ENCODE measurements at regions not wholly inside any gene's neighbourhood (a gene's known extent, or its start where the extent isn't known, plus 50 kb on each side); places are given as distances from the start of the nearest gene placed in this dataset.

DNA sequence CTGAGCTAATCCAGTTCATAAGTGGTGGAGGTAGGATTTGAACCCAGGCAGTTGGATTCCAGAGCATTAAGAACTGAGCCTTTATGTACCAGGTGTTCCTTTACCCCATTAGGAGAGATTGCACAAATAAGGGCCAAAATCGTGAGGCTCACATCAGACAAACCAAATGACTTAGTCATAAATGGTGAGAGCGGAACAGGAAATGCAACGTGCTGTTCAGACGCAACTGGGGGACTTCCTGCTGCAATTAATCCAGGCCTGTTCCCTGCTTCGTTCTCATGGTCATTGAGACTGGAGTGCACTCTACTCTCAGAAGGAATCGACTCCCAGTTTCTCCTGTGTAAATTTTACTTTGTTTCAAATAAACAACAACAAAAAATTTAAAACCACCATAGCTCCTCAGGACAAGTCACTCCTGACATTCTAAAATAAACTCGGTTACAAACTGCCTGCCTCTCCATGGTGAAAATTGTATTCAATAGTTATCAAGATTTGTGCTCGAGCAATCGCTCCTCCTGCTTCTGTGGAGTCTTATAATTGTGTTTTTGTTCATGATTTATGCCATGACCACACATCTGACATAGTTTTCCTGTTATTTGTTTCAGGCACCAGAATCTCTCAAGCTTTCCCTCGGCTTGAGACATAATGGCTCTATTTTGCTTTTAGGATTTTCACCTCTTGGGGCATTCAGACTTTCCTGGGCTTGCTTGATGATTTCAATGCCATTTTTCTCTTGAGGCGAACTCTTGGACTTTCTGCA is 115.3 kb upstream of the BMPER start:
- FAIRE-seq, result no peak
- TF ChIP-seq, protein P1, sequence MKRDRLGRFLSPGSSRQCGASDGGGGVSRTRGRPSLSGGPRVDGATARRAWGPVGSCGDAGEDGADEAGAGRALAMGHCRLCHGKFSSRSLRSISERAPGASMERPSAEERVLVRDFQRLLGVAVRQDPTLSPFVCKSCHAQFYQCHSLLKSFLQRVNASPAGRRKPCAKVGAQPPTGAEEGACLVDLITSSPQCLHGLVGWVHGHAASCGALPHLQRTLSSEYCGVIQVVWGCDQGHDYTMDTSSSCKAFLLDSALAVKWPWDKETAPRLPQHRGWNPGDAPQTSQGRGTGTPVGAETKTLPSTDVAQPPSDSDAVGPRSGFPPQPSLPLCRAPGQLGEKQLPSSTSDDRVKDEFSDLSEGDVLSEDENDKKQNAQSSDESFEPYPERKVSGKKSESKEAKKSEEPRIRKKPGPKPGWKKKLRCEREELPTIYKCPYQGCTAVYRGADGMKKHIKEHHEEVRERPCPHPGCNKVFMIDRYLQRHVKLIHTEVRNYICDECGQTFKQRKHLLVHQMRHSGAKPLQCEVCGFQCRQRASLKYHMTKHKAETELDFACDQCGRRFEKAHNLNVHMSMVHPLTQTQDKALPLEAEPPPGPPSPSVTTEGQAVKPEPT (CRISPR knock-in tag; IDR thresholded peaks at IDR 0.05; ENCODE audit: low read depth), result no peak
- TF ChIP-seq ZNF879 (CRISPR knock-in tag; IDR thresholded peaks at IDR 0.05) (no peak), MEF2D (CRISPR knock-in tag; IDR thresholded peaks at IDR 0.05) (no peak), KAT8 (CRISPR knock-in tag; IDR thresholded peaks at IDR 0.05) (no peak)
- Histone ChIP-seq H3K36me3 (replicated peaks in 1 of 2; ENCODE audit: control insufficient read depth in 1 of 2, insufficient read depth in 2 of 2, low read length in 2 of 2) (no peaks in the 10 kb centered on the region), H3K4me3 (replicated peaks in 1 of 3; ENCODE audit: insufficient read depth in 1 of 3, low read depth in 2 of 3, low read length in 3 of 3) (no peak overlapping the region), H3K27me3 (ENCODE audit: control insufficient read depth in 1 of 2, insufficient read depth in 2 of 2, low read length in 2 of 2) (peaks cover 0 to 5% of the 10 kb centered on the region in 2 experiments; a peak in 1 of 5 replicates), H2AFZ (ENCODE audit: low read length) (no peak overlapping the region), H3K27ac (ENCODE audit: extremely low read length, insufficient read depth, low read length) (no peak overlapping the region), H3K4me2 (ENCODE audit: low read depth, low read length) (no peak overlapping the region), H4K20me1 (ENCODE audit: insufficient read depth, low read length) (no peaks in the 10 kb centered on the region), H3K79me2 (ENCODE audit: insufficient read depth, low read length) (no peaks in the 10 kb centered on the region), H3K9ac (ENCODE audit: insufficient read depth, low read depth, low read length) (no peak overlapping the region), H3K4me1 (ENCODE audit: insufficient read depth, low read length) (no peaks in the 10 kb centered on the region), H3K9me3 (ENCODE audit: low read length) (no peaks in the 10 kb centered on the region)
- DNase-seq (ENCODE audit: low spot score), result no peak
- CTCF ChIA-PET (ENCODE audit: low intra/inter-chr PET ratio, low total read pairs), result no interaction called here
- in situ Hi-C loops (cut with HindIII; ENCODE audit: extremely low pct_ligation_motif_present, low pct_unique_long_range_greater_than_20kb), result no loop called here
- 34% methylated on average over 11 of the region's 11 CpGs for WGBS (ENCODE audit: low lambda C conversion rate)
- no peak for ATAC-seq
- BruUV-seq (replicated peaks), result no TSS peak
- intact Hi-C loops (cut with micrococcal nuclease; ENCODE audit: unreplicated experiment), result no loop called here
- POLR2A ChIA-PET, result no interaction called here

DNA sequence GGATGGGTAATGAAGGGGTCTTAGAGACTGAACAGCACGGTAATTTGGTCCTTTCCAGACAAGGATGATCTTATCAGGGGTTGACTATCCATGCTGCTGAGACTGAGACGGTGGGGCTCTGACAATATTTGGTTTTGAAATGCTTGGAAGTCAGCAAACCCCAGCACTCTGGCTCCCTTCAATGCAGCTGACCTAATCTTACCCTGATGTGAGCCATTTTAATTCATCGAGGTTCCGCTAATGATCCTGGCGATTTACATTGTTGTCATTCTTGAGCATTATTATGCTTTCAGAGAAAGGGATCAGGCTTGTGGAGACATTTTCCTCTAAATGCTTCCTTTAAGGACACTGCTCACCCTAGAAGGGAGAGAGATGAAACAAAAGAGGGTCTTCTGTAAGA is 114.6 kb upstream of the BMPER start:
- 48% methylated on average over 5 of the region's 5 CpGs for WGBS (ENCODE audit: low lambda C conversion rate)
- no peak overlapping the region for H2AFZ ChIP-seq (ENCODE audit: low read length)
- no peaks in the 10 kb centered on the region for H3K36me3 ChIP-seq (replicated peaks in 1 of 2; ENCODE audit: control insufficient read depth in 1 of 2, insufficient read depth in 2 of 2, low read length in 2 of 2)
- H3K4me2 ChIP-seq (ENCODE audit: low read depth, low read length), result no peak overlapping the region
- in situ Hi-C loops (cut with HindIII; ENCODE audit: extremely low pct_ligation_motif_present, low pct_unique_long_range_greater_than_20kb) (no loop called here), intact Hi-C loops (cut with micrococcal nuclease; ENCODE audit: unreplicated experiment) (no loop called here)
- H3K4me3 ChIP-seq (replicated peaks in 1 of 3; ENCODE audit: insufficient read depth in 1 of 3, low read depth in 2 of 3, low read length in 3 of 3), result no peak overlapping the region
- no peaks in the 10 kb centered on the region for H3K4me1 ChIP-seq (ENCODE audit: insufficient read depth, low read length)
- ChIA-PET POLR2A (no interaction called here), CTCF (ENCODE audit: low intra/inter-chr PET ratio, low total read pairs) (no interaction called here)
- DNase-seq (ENCODE audit: low spot score) (no peak), ATAC-seq (no peak), FAIRE-seq (no peak)
- H3K27me3 ChIP-seq (ENCODE audit: control insufficient read depth in 1 of 2, insufficient read depth in 2 of 2, low read length in 2 of 2), result peaks cover 0 to 5% of the 10 kb centered on the region in 2 experiments; a peak in 1 of 5 replicates
- H3K79me2 ChIP-seq (ENCODE audit: insufficient read depth, low read length), result no peaks in the 10 kb centered on the region
- H3K9me3 ChIP-seq (ENCODE audit: low read length), result no peaks in the 10 kb centered on the region
- no peak overlapping the region for H3K9ac ChIP-seq (ENCODE audit: insufficient read depth, low read depth, low read length)
- no TSS peak for BruUV-seq (replicated peaks)
- no peak overlapping the region for H3K27ac ChIP-seq (ENCODE audit: extremely low read length, insufficient read depth, low read length)
- H4K20me1 ChIP-seq (ENCODE audit: insufficient read depth, low read length), result no peaks in the 10 kb centered on the region
- TF ChIP-seq ZNF205 (CRISPR knock-in tag; IDR thresholded peaks at IDR 0.05) (no peak), ZNF790 (CRISPR knock-in tag; IDR thresholded peaks at IDR 0.05; ENCODE audit: borderline replicate concordance) (no peak), POLR2AphosphoS2 (IDR thresholded peaks at IDR 0.05; ENCODE audit: low read depth, low read length) (no peak), SATB2 (CRISPR knock-in tag; IDR thresholded peaks at IDR 0.05) (no peak), ZNF816 (CRISPR knock-in tag; IDR thresholded peaks at IDR 0.05; ENCODE audit: borderline replicate concordance) (no peak), POLR2AphosphoS5 (IDR thresholded peaks at IDR 0.05; ENCODE audit: low read depth, low read length) (no peak), ZNF260 (CRISPR knock-in tag; IDR thresholded peaks at IDR 0.05; ENCODE audit: borderline replicate concordance, low read depth) (no peak), DNMT1 (CRISPR knock-in tag; IDR thresholded peaks at IDR 0.05) (no peak), CAMTA2 (CRISPR knock-in tag; IDR thresholded peaks at IDR 0.05; ENCODE audit: borderline replicate concordance) (no peak), SIX1 (CRISPR knock-in tag; IDR thresholded peaks at IDR 0.05; ENCODE audit: borderline replicate concordance) (no peak), TARDBP (CRISPR knock-in tag; IDR thresholded peaks at IDR 0.05) (no peak), BCL6 (CRISPR knock-in tag; IDR thresholded peaks at IDR 0.05) (no peak), NBN (conservative IDR thresholded peaks at IDR 0.05) (no peak)
- TF ChIP-seq, protein P2, sequence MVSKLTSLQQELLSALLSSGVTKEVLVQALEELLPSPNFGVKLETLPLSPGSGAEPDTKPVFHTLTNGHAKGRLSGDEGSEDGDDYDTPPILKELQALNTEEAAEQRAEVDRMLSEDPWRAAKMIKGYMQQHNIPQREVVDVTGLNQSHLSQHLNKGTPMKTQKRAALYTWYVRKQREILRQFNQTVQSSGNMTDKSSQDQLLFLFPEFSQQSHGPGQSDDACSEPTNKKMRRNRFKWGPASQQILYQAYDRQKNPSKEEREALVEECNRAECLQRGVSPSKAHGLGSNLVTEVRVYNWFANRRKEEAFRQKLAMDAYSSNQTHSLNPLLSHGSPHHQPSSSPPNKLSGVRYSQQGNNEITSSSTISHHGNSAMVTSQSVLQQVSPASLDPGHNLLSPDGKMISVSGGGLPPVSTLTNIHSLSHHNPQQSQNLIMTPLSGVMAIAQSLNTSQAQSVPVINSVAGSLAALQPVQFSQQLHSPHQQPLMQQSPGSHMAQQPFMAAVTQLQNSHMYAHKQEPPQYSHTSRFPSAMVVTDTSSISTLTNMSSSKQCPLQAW (CRISPR knock-in tag; IDR thresholded peaks at IDR 0.05), result no peak

Measured in HepG2 (cell line).